OCI-LY1 (cell line): ENCODE measurements at regions not wholly inside any gene's neighbourhood (a gene's known extent, or its start where the extent isn't known, plus 50 kb on each side); places are given as distances from the start of the nearest gene placed in this dataset.

Experiments used
- H2AFZ ChIP-seq: fragments of 200-600 bp; sonication (generic), shearing (Covaris generic); 2 replicates; pipeline ENCODE4 v1.6.0; 2014; ENCODE audit warnings: antibody characterized with exemption, mild to moderate bottlenecking, low read length
- H3F3A ChIP-seq: fragments of 200-600 bp; sonication (generic), shearing (Covaris generic); 2 replicates; pipeline ENCODE4 v1.6.0; 2014; ENCODE audit warnings: mild to moderate bottlenecking, antibody characterized with exemption, low read length, moderate library complexity; ENCODE audit not compliant: insufficient read depth
- H3K27ac ChIP-seq: fragments of 200-600 bp; sonication (generic); 2 replicates; pipeline ENCODE4 v1.5.1; 2014; ENCODE audit warnings: low read length, mixed run types, mild to moderate bottlenecking, low read depth; ENCODE audit not compliant: poor library complexity, severe bottlenecking
- H3K27me3 ChIP-seq: fragments of 200-600 bp; sonication (generic); 2 replicates; pipeline ENCODE4 v1.6.0; 2014; ENCODE audit warnings: antibody characterized with exemption, mild to moderate bottlenecking, low read length, moderate library complexity; ENCODE audit not compliant: insufficient read depth
- H3K36me3 ChIP-seq: fragments of 200-600 bp; sonication (generic); 2 replicates; pipeline ENCODE4 v1.6.1; 2014; ENCODE audit warnings: mild to moderate bottlenecking, antibody characterized with exemption, low read length, moderate library complexity, mixed read lengths; ENCODE audit not compliant: insufficient read depth
- H3K4me1 ChIP-seq: fragments of 200-600 bp; sonication (generic); 2 replicates; pipeline ENCODE4 v1.5.1; 2014; ENCODE audit warnings: mild to moderate bottlenecking, low read length, moderate library complexity; ENCODE audit not compliant: insufficient read depth, severe bottlenecking
- H3K4me2 ChIP-seq: fragments of 200-600 bp; sonication (generic), shearing (Covaris generic); 2 replicates; pipeline ENCODE4 v1.6.1; 2014; ENCODE audit warnings: low read length
- H3K4me3 ChIP-seq: fragments of 200-600 bp; sonication (generic); 2 replicates; pipeline ENCODE4 v1.5.1; 2014; ENCODE audit warnings: low read length, low read depth, mild to moderate bottlenecking, mixed read lengths; ENCODE audit not compliant: poor library complexity, severe bottlenecking
- H3K79me2 ChIP-seq: fragments of 200-600 bp; shearing (Covaris generic); 2 replicates; pipeline ENCODE4 v1.6.1; 2016; ENCODE audit warnings: mixed run types, low read length, mixed read lengths; ENCODE audit not compliant: insufficient read depth
- H3K9ac ChIP-seq: fragments of 200-600 bp; sonication (generic), shearing (Covaris generic); 2 replicates; pipeline ENCODE4 v1.6.1; 2014; ENCODE audit warnings: mild to moderate bottlenecking, low read length, mixed read lengths
- H3K9me2 ChIP-seq: fragments of 200-600 bp; sonication (generic), shearing (Covaris generic); 2 replicates; pipeline ENCODE4 v1.6.1; 2014; ENCODE audit warnings: low read depth, mild to moderate bottlenecking, low read length, mixed read lengths
- H3K9me3 ChIP-seq: fragments of 200-600 bp; shearing (Covaris generic); 2 replicates; pipeline ENCODE4 v1.6.1; 2014; ENCODE audit warnings: low read length, mixed read lengths
- H4K20me1 ChIP-seq: fragments of 200-600 bp; sonication (generic), shearing (Covaris generic); 2 replicates; pipeline ENCODE4 v1.6.0; 2016; ENCODE audit warnings: mild to moderate bottlenecking, low read length; ENCODE audit not compliant: insufficient read depth
- CTCF ChIP-seq: fragments of 200-600 bp; sonication (generic), shearing (Covaris generic); IDR thresholded peaks from 2 replicates; pipeline ENCODE4 v1.5.1; 2017; ENCODE audit warnings: mild to moderate bottlenecking, antibody characterized with exemption, low read length, moderate library complexity, mixed read lengths
- EZH2 ChIP-seq: fragments of 200-600 bp; sonication (generic), shearing (Covaris generic); IDR thresholded peaks from 2 replicates; pipeline ENCODE4 v1.8.0; 2017; ENCODE audit warnings: borderline replicate concordance, mixed run types, mild to moderate bottlenecking, antibody characterized with exemption, low read length, moderate library complexity, mixed read lengths

DNA sequence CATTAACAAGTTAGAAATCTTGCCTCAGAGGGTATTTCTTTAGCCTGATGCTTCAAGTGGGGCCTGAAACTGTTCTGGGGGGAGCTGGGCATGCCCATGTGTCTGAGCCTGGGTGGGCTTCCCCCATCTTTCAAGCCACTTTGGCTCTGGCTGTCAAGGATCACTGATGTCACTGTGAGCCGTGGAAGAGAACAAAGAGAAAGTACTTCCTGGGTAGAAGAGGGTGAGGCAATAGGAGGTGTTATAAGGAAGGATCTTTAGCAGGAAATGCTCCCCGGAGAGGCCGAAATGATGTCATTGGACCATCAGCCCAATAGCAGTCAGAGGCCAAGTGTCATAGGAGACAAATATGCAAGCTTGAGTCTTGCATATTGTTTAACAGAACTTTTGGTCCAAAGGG is 228.4 kb upstream of the MEX3C start:
- H3F3A ChIP-seq: no peaks in the 10 kb centered on the region
- no peak overlapping the region for H3K9ac ChIP-seq
- TF ChIP-seq EZH2: no peak
- no peak for TF ChIP-seq CTCF

DNA sequence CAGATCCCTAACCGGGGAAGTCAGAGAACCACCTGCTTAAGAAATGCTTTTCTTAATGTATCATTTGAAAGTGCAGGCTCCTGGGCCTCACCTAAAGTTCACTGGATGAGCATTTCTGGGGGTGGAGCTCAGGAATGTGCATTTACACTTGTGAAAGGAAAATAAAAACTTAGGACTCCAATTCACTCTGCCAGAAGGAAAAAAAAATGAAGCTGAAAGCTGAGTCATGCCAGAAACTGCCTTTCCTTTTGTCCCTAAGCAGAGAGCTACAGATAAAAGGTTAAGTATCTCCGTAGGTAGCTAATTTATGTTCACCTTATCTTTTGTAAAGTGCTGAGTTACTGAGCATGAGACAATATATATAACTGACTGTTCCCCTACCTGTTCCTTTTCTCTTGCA is 229.5 kb upstream of the MEX3C start:
- Histone ChIP-seq H3K27ac (no peak overlapping the region), H3K27me3 (peaks cover 10% of the 10 kb centered on the region), H3F3A (no peaks in the 10 kb centered on the region), H4K20me1 (no peaks in the 10 kb centered on the region), H3K9me3 (no peaks in the 10 kb centered on the region), H3K4me1 (no peaks in the 10 kb centered on the region), H3K4me3 (no peak overlapping the region), H3K36me3 (no peaks in the 10 kb centered on the region), H3K9me2 (no peaks in the 10 kb centered on the region), H3K4me2 (no peak overlapping the region), H3K9ac (no peak overlapping the region), H3K79me2 (no peaks in the 10 kb centered on the region), H2AFZ (no peak overlapping the region)
- TF ChIP-seq CTCF: no peak
- TF ChIP-seq EZH2: no peak

More for the DNA sequence above, 228.4 kb upstream of the MEX3C start:
- Histone ChIP-seq H3K9me2 (no peaks in the 10 kb centered on the region), H3K27ac (no peak overlapping the region), H3K79me2 (no peaks in the 10 kb centered on the region), H3K36me3 (no peaks in the 10 kb centered on the region), H3K4me2 (no peak overlapping the region), H3K27me3 (peaks cover 10% of the 10 kb centered on the region), H2AFZ (no peak overlapping the region), H4K20me1 (no peaks in the 10 kb centered on the region), H3K4me3 (no peak overlapping the region), H3K4me1 (no peaks in the 10 kb centered on the region), H3K9me3 (no peaks in the 10 kb centered on the region)

DNA sequence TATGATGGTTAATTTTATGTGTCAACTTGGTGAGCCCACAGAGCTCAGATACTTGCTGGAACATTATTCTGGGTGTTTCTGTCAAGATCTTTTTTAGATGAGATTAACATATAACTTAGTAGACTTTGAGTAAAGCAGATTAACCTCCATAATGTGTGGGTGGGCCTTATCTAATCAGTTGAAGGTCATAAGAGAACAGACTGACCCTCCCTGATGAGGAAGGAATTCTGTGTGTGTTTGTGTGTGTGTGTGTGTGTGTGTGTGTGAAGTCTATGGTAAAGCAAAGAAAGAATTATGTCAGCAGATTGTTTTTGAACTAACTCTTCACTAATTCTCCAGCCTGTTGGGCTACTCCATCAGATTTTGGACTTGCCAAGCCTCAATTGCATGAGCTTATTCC is 232.2 kb upstream of the MEX3C start:
- H3K9me3 ChIP-seq: no peaks in the 10 kb centered on the region
- no peaks in the 10 kb centered on the region for H3K9me2 ChIP-seq
- TF ChIP-seq EZH2: no peak
- no peak for TF ChIP-seq CTCF
- H3K27me3 ChIP-seq: peaks cover 10% of the 10 kb centered on the region
- no peak overlapping the region for H3K9ac ChIP-seq
- H3K4me1 ChIP-seq: no peaks in the 10 kb centered on the region
- H3K79me2 ChIP-seq: no peaks in the 10 kb centered on the region
- H2AFZ ChIP-seq: no peak overlapping the region
- H3K4me3 ChIP-seq: no peak overlapping the region
- no peaks in the 10 kb centered on the region for H3F3A ChIP-seq
- no peaks in the 10 kb centered on the region for H4K20me1 ChIP-seq
- no peak overlapping the region for H3K4me2 ChIP-seq
- no peaks in the 10 kb centered on the region for H3K36me3 ChIP-seq
- no peak overlapping the region for H3K27ac ChIP-seq
